Adrenal gland (tissue), 5 donors: ENCODE measurements at regions not wholly inside any gene's neighbourhood (a gene's known extent, or its start where the extent isn't known, plus 50 kb on each side); places are given as distances from the start of the nearest gene placed in this dataset.

Experiments
- POLR2A ChIP-seq, 2 donors: fragments of 450-650 bp; IDR thresholded peaks; one replicate each; pipeline ENCODE4 v1.6.1; 2017; ENCODE audit warnings: antibody characterized with exemption in 2 of 2, mild to moderate bottlenecking in 2 of 2, moderate library complexity in 1 of 2
- TF ChIP-seq, protein P1 (sequence below), 6 experiments: fragments of 450-650 bp in 4 of 6; fragments of 200-600 bp in 2 of 6; sonication (generic) in 1 of 6; IDR thresholded peaks; 1 replicate in 5 of 6; 2 replicates in 1 of 6; pipeline versions ENCODE4 v1.5.1 to v1.8.0; 2016 to 2021; ENCODE audit warnings: antibody characterized with exemption in 6 of 6, mild to moderate bottlenecking in 2 of 6, moderate library complexity in 1 of 6
- donor health status: DM: no; HTN: no; CAD: no.

DNA sequence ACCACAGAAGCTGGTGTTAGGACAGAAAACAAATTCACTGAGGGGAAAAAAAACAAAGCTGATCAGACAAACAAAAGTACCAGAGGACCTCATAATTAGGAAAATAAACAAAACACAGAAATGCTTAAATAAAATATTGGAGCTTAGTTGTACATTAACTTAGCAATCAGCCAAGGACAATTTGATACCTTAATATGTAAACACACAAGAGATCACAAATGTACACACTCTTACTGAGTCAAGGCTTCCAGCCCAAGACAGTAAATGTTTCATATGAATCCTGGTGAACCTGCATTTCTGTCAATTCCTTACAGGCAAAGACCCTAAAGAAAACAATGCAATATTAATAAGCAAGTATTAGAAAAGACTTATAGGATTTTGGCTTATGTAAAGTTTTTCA is 62.0 kb upstream of the SPTLC3 start:
- no peak for TF ChIP-seq POLR2A (IDR thresholded peaks at IDR 0.05)
- TF ChIP-seq, protein P1, sequence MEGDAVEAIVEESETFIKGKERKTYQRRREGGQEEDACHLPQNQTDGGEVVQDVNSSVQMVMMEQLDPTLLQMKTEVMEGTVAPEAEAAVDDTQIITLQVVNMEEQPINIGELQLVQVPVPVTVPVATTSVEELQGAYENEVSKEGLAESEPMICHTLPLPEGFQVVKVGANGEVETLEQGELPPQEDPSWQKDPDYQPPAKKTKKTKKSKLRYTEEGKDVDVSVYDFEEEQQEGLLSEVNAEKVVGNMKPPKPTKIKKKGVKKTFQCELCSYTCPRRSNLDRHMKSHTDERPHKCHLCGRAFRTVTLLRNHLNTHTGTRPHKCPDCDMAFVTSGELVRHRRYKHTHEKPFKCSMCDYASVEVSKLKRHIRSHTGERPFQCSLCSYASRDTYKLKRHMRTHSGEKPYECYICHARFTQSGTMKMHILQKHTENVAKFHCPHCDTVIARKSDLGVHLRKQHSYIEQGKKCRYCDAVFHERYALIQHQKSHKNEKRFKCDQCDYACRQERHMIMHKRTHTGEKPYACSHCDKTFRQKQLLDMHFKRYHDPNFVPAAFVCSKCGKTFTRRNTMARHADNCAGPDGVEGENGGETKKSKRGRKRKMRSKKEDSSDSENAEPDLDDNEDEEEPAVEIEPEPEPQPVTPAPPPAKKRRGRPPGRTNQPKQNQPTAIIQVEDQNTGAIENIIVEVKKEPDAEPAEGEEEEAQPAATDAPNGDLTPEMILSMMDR (IDR thresholded peaks at IDR 0.05), result no peak
